Caco-2 (cell line): ENCODE measurements at regions not wholly inside any gene's neighbourhood (a gene's known extent, or its start where the extent isn't known, plus 50 kb on each side); places are given as distances from the start of the nearest gene placed in this dataset.

Experiments used
- BruUV-seq: library from RNA; stranded (reverse); fragments of 400-500 nt; replicated peaks from 2 replicates; lab custom pipeline; 2021; lab: Mats Ljungman, UMichigan
- CTCF ChIA-PET: fragments of 300-600 bp; sonication (Branson Sonifier 250); formaldehyde crosslinking; loops from one replicate; lab custom pipeline; 2022; ENCODE audit warnings: antibody characterized with exemption; lab: Charles Lee
- POLR2A ChIA-PET: fragments of 300-600 bp; sonication (Branson Sonifier 250); formaldehyde crosslinking; loops from one replicate; lab custom pipeline; 2022; ENCODE audit warnings: antibody characterized with exemption; lab: Charles Lee
- DNase-seq, 2 experiments: peaks; one replicate each; pipeline versions ENCODE4 v3.0.0 to v3.0.0-alpha.2; 2020 to 2022
- H3K27me3 ChIP-seq: replicated peaks from 2 replicates; pipeline ENCODE4 v1.6.0; 2011; ENCODE audit warnings: low read length; ENCODE audit not compliant: control insufficient read depth, insufficient read depth
- H3K36me3 ChIP-seq: 2 replicates; pipeline ENCODE4 v1.5.1; 2011; ENCODE audit warnings: low read length; ENCODE audit not compliant: control insufficient read depth, insufficient read depth
- H3K4me1 ChIP-seq: fragments of 250-450 bp; sonication (Bioruptor Pico); 2 replicates; pipeline ENCODE4 v1.5.1; 2020; ENCODE audit warnings: mild to moderate bottlenecking
- H3K4me3 ChIP-seq: 2 replicates; pipeline ENCODE4 v1.5.1; 2011; ENCODE audit warnings: low read depth, mild to moderate bottlenecking, control low read depth, low read length
- H3K9me3 ChIP-seq: fragments of 250-450 bp; sonication (Bioruptor Pico); 2 replicates; pipeline ENCODE4 v1.5.1; 2020; ENCODE audit warnings: mild to moderate bottlenecking, moderate library complexity
- H3K27ac Mint-ChIP-seq: one replicate; pipeline ENCODE4 v1.8.0; 2022; ENCODE audit warnings: mixed read lengths; ENCODE audit not compliant: unreplicated experiment
- H3K27me3 Mint-ChIP-seq: one replicate; pipeline ENCODE4 v1.8.0; 2022; ENCODE audit warnings: mixed read lengths; ENCODE audit not compliant: insufficient read depth, unreplicated experiment
- H3K36me3 Mint-ChIP-seq: one replicate; pipeline ENCODE4 v1.8.0; 2022; ENCODE audit warnings: mild to moderate bottlenecking, mixed read lengths; ENCODE audit not compliant: insufficient read depth, unreplicated experiment
- H3K4me1 Mint-ChIP-seq: one replicate; pipeline ENCODE4 v1.8.0; 2022; ENCODE audit warnings: low read depth, mixed read lengths; ENCODE audit not compliant: unreplicated experiment
- H3K4me3 Mint-ChIP-seq: one replicate; pipeline ENCODE4 v1.8.0; 2022; ENCODE audit warnings: mild to moderate bottlenecking, moderate library complexity, mixed read lengths; ENCODE audit not compliant: unreplicated experiment
- H3K9me3 Mint-ChIP-seq: one replicate; pipeline ENCODE4 v1.8.0; 2022; ENCODE audit warnings: mixed read lengths; ENCODE audit not compliant: unreplicated experiment
- CTCF ChIP-seq, 2 experiments: fragments of 200-600 bp in 1 of 2; IDR thresholded peaks; 1 replicate in 1 of 2; 2 replicates in 1 of 2; pipeline versions ENCODE4 v1.5.1 to v1.8.0; 2011 to 2022; ENCODE audit warnings: antibody characterized with exemption in 1 of 2, control low read depth in 1 of 2, inconsistent platforms in 1 of 2, low read depth in 1 of 2, low read length in 1 of 2, mild to moderate bottlenecking in 1 of 2, moderate library complexity in 1 of 2; ENCODE audit not compliant: insufficient read depth in 1 of 2, severe bottlenecking in 1 of 2, unreplicated experiment in 1 of 2
- intact Hi-C: fragments of 100-400 bp; cut with micrococcal nuclease; formaldehyde crosslinking; loops from one replicate; pipeline ENCODE4 v1.10.0; 2022; ENCODE audit not compliant: unreplicated experiment

- ChIA-PET POLR2A (no interaction called here), CTCF (no interaction called here)
- intact Hi-C loops: no loop called here
Measured at GRCh38 chr16:50425044-50425443, 56.3 kb upstream of the BRD7 start.

GRCh38 chr16:50422926-50423325 lies 54.1 kb upstream of the BRD7 start:
- Mint-ChIP-seq H3K4me3 (no peak overlapping the region), H3K27ac (no peak overlapping the region), H3K9me3 (peaks cover 27% of the 10 kb centered on the region), H3K36me3 (no peaks in the 10 kb centered on the region), H3K4me1 (peaks cover 6% of the 10 kb centered on the region), H3K27me3 (peaks cover 1% of the 10 kb centered on the region)
- DNase-seq: no peak
- intact Hi-C loops: no loop called here
- H3K9me3 ChIP-seq: peaks cover 11% of the 10 kb centered on the region; the same call in 1 of the 2 replicates
- no peaks in the 10 kb centered on the region for H3K36me3 ChIP-seq
- H3K27me3 ChIP-seq: no peaks in the 10 kb centered on the region
- POLR2A ChIA-PET: no interaction called here
- no TSS peak for BruUV-seq
- CTCF ChIA-PET: no interaction called here
- H3K4me3 ChIP-seq: no peak overlapping the region
- peaks cover 6% of the 10 kb centered on the region for H3K4me1 ChIP-seq
- TF ChIP-seq CTCF (IDR thresholded peaks at IDR 0.05; ENCODE audit: insufficient read depth in 1 of 2, low read depth in 1 of 2, low read length in 1 of 2, severe bottlenecking in 1 of 2, unreplicated experiment in 1 of 2): no peak

More at GRCh38 chr16:50425044-50425443, 56.3 kb upstream of the BRD7 start:
- no peak for DNase-seq
- no peak overlapping the region for H3K27ac Mint-ChIP-seq
- Histone ChIP-seq H3K9me3 (no peaks in the 10 kb centered on the region), H3K27me3 (no peaks in the 10 kb centered on the region), H3K36me3 (no peaks in the 10 kb centered on the region), H3K4me1 (peaks cover 6% of the 10 kb centered on the region), H3K4me3 (no peak overlapping the region)
- no peaks in the 10 kb centered on the region for H3K27me3 Mint-ChIP-seq
- peaks cover 6% of the 10 kb centered on the region for H3K4me1 Mint-ChIP-seq
- peaks cover 7% of the 10 kb centered on the region for H3K9me3 Mint-ChIP-seq
- no TSS peak for BruUV-seq
- no peak for TF ChIP-seq CTCF (IDR thresholded peaks at IDR 0.05; ENCODE audit: insufficient read depth in 1 of 2, low read depth in 1 of 2, low read length in 1 of 2, severe bottlenecking in 1 of 2, unreplicated experiment in 1 of 2)
- no peaks in the 10 kb centered on the region for H3K36me3 Mint-ChIP-seq
- H3K4me3 Mint-ChIP-seq: no peak overlapping the region

- BruUV-seq: no TSS peak
- H3K9me3 Mint-ChIP-seq: peaks cover 55% of the 10 kb centered on the region
Measured at GRCh38 chr16:50419116-50419515, 50.3 kb upstream of the BRD7 start.

More at GRCh38 chr16:50419116-50419515, 50.3 kb upstream of the BRD7 start:
- Histone ChIP-seq H3K27me3 (no peaks in the 10 kb centered on the region), H3K36me3 (no peaks in the 10 kb centered on the region), H3K4me3 (no peak overlapping the region), H3K9me3 (peaks cover 26% of the 10 kb centered on the region), H3K4me1 (no peaks in the 10 kb centered on the region)
- no peaks in the 10 kb centered on the region for H3K36me3 Mint-ChIP-seq
- no peak overlapping the region for H3K27ac Mint-ChIP-seq
- CTCF ChIA-PET: interaction anchor here (0.6 kb wide), 1 partner anchor 43 kb away, joined by 3 read pairs; no protein-coding TSS in a partner anchor
- TF ChIP-seq CTCF (IDR thresholded peaks at IDR 0.05; ENCODE audit: insufficient read depth in 1 of 2, low read depth in 1 of 2, low read length in 1 of 2, severe bottlenecking in 1 of 2, unreplicated experiment in 1 of 2): no peak
- intact Hi-C loops: no loop called here
- H3K4me1 Mint-ChIP-seq: no peaks in the 10 kb centered on the region
- H3K4me3 Mint-ChIP-seq: no peak overlapping the region
- POLR2A ChIA-PET: no interaction called here
- no peak for DNase-seq
- H3K27me3 Mint-ChIP-seq: peaks cover 2% of the 10 kb centered on the region
